B cell (primary cell): ENCODE measurements at regions not wholly inside any gene's neighbourhood (a gene's known extent, or its start where the extent isn't known, plus 50 kb on each side); places are given as distances from the start of the nearest gene placed in this dataset.

ENCODE experiments used
- ATAC-seq: fragments of 200-7000 bp; cut with Tn5 transposase; one replicate; pipeline ENCODE4 v1.10.0; 2021; ENCODE audit warnings: low read depth, mild to moderate bottlenecking, moderate number of reproducible peaks, moderate library complexity
- CTCF ChIA-PET: fragments of 350-600 bp; sonication (Branson Sonifier 250); formaldehyde crosslinking; loops from one replicate; lab custom pipeline; 2021; ENCODE audit warnings: antibody characterized with exemption, inconsistent platforms; lab: Charles Lee
- POLR2A ChIA-PET: fragments of 350-600 bp; sonication (Branson Sonifier 250); formaldehyde crosslinking; loops from one replicate; lab custom pipeline; 2021; ENCODE audit warnings: antibody characterized with exemption; lab: Charles Lee
- DNase-seq: peaks from one replicate; pipeline ENCODE4 v3.0.0; 2013
- H2AFZ ChIP-seq: 2 replicates; pipeline ENCODE4 v1.6.1; 2012; ENCODE audit warnings: mild to moderate bottlenecking, low read depth, low read length; ENCODE audit not compliant: insufficient read depth, poor library complexity, severe bottlenecking
- H3K27ac ChIP-seq, 2 donors: 1 replicate in 1 of 2; 2 replicates in 1 of 2; pipeline ENCODE4 v1.5.1; 2012 to 2013; ENCODE audit warnings: low read length in 2 of 2, mild to moderate bottlenecking in 2 of 2, moderate library complexity in 1 of 2
- H3K27me3 ChIP-seq, 4 experiments: fragments of 200-600 bp in 1 of 4; sonication (generic) in 1 of 4; replicated peaks in 1 of 4; 1 replicate in 2 of 4; 2 replicates in 2 of 4; pipeline versions ENCODE4 v1.6.1 to v1.7.0; 2013 to 2016; ENCODE audit warnings: low read length in 3 of 4, mild to moderate bottlenecking in 2 of 4, mixed read lengths in 1 of 4, moderate library complexity in 1 of 4; ENCODE audit not compliant: insufficient read depth in 4 of 4, control insufficient read depth in 3 of 4; ENCODE audit errors: control extremely low read depth in 1 of 4
- H3K36me3 ChIP-seq, 2 experiments: replicated peaks in 1 of 2; 1 replicate in 1 of 2; 2 replicates in 1 of 2; pipeline versions ENCODE4 v1.6.1 to v1.7.1; 2013; ENCODE audit warnings: low read length in 1 of 2; ENCODE audit not compliant: insufficient read depth in 2 of 2, control insufficient read depth in 1 of 2; ENCODE audit errors: control extremely low read depth in 1 of 2, extremely low read depth in 1 of 2
- H3K4me1 ChIP-seq, 2 donors: fragments of 200-600 bp in 1 of 2; sonication (generic) in 1 of 2; 1 replicate in 1 of 2; 2 replicates in 1 of 2; pipeline versions ENCODE4 v1.5.1 to v1.6.1; 2013 to 2017; ENCODE audit warnings: low read length in 2 of 2; ENCODE audit not compliant: control insufficient read depth in 2 of 2, insufficient read depth in 2 of 2
- H3K4me2 ChIP-seq: replicated peaks from 2 replicates; pipeline ENCODE3; 2012; ENCODE audit warnings: mild to moderate bottlenecking, low read depth, low read length; ENCODE audit not compliant: poor library complexity, severe bottlenecking
- H3K4me3 ChIP-seq, 5 experiments: fragments of 200-600 bp in 1 of 5; sonication (generic) in 1 of 5; 1 replicate in 3 of 5; 2 replicates in 2 of 5; pipeline versions ENCODE4 v1.5.1 to v1.7.0; 2011 to 2016; ENCODE audit warnings: low read length in 4 of 5, mild to moderate bottlenecking in 4 of 5, low read depth in 2 of 5, control low read depth in 1 of 5, moderate library complexity in 1 of 5; ENCODE audit not compliant: insufficient read depth in 1 of 5; ENCODE audit errors: control extremely low read depth in 1 of 5, extremely low read depth in 1 of 5
- H3K79me2 ChIP-seq: fragments of 200-600 bp; sonication (generic); one replicate; pipeline ENCODE4 v1.6.0; 2016; ENCODE audit warnings: low read length; ENCODE audit not compliant: control insufficient read depth, insufficient read depth
- H3K9ac ChIP-seq: fragments of 200-600 bp; sonication (generic); 2 replicates; pipeline ENCODE4 v1.6.1; 2017; ENCODE audit warnings: mild to moderate bottlenecking, low read length, moderate library complexity
- H3K9me3 ChIP-seq, 3 donors: one replicate each; pipeline versions ENCODE4 v1.6.1 to v1.7.1; 2013; ENCODE audit warnings: low read length in 2 of 3; ENCODE audit not compliant: control insufficient read depth in 2 of 3, insufficient read depth in 1 of 3; ENCODE audit errors: control extremely low read depth in 1 of 3
- H4K20me1 ChIP-seq: 2 replicates; pipeline ENCODE4 v1.6.0; 2012; ENCODE audit warnings: mild to moderate bottlenecking, low read length; ENCODE audit not compliant: insufficient read depth, control insufficient read depth, poor library complexity, severe bottlenecking
- H3K27ac Mint-ChIP-seq: one replicate; pipeline ENCODE4 v1.8.0; 2021; ENCODE audit warnings: mixed read lengths
- H3K27me3 Mint-ChIP-seq: one replicate; pipeline ENCODE4 v1.8.0; 2021; ENCODE audit warnings: mixed read lengths
- H3K4me1 Mint-ChIP-seq: one replicate; pipeline ENCODE4 v1.8.0; 2021; ENCODE audit warnings: mixed read lengths
- H3K4me3 Mint-ChIP-seq: one replicate; pipeline ENCODE4 v1.8.0; 2021; ENCODE audit warnings: mixed read lengths
- H3K9me3 Mint-ChIP-seq: one replicate; pipeline ENCODE4 v1.8.0; 2022; ENCODE audit warnings: mixed read lengths; ENCODE audit not compliant: insufficient read depth
- EZH2 ChIP-seq: IDR thresholded peaks from 2 replicates; pipeline ENCODE4 v1.6.1; 2012; ENCODE audit warnings: borderline replicate concordance, low read depth, mild to moderate bottlenecking, moderate library complexity, low read length; ENCODE audit not compliant: insufficient read depth, poor library complexity, severe bottlenecking
- WGBS: methylation state at CpG from one replicate; pipeline ENCODE4 v1.1.5; 2013; ENCODE audit warnings: missing lambda C conversion rate; ENCODE audit not compliant: insufficient coverage; 5-methylcytosine and 5-hydroxymethylcytosine counted together
- intact Hi-C: fragments of 100-400 bp; cut with micrococcal nuclease; formaldehyde crosslinking; loops from one replicate; pipeline ENCODE4 v1.10.0; 2022
- TF ChIP-seq, protein P1 (sequence below): fragments of 200-600 bp; IDR thresholded peaks from one replicate; pipeline ENCODE4 v1.8.0; 2022; ENCODE audit warnings: antibody characterized with exemption, mild to moderate bottlenecking

GRCh38 chr13:74570834-74571233, 436.6 kb upstream of the KLF12 start:
- DNase-seq: no peak
- intact Hi-C loops: no loop called here
- H3K27me3 Mint-ChIP-seq: peaks cover 51% of the 10 kb centered on the region
- H3K9me3 Mint-ChIP-seq: no peaks in the 10 kb centered on the region
- no peak for ATAC-seq
- no peak for TF ChIP-seq EZH2
- TF ChIP-seq, protein P1, sequence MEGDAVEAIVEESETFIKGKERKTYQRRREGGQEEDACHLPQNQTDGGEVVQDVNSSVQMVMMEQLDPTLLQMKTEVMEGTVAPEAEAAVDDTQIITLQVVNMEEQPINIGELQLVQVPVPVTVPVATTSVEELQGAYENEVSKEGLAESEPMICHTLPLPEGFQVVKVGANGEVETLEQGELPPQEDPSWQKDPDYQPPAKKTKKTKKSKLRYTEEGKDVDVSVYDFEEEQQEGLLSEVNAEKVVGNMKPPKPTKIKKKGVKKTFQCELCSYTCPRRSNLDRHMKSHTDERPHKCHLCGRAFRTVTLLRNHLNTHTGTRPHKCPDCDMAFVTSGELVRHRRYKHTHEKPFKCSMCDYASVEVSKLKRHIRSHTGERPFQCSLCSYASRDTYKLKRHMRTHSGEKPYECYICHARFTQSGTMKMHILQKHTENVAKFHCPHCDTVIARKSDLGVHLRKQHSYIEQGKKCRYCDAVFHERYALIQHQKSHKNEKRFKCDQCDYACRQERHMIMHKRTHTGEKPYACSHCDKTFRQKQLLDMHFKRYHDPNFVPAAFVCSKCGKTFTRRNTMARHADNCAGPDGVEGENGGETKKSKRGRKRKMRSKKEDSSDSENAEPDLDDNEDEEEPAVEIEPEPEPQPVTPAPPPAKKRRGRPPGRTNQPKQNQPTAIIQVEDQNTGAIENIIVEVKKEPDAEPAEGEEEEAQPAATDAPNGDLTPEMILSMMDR: no peak
- Histone ChIP-seq H2AFZ (no peak overlapping the region), H3K9me3 (no peaks in the 10 kb centered on the region), H3K27ac (no peak overlapping the region), H3K27me3 (peaks cover 0 to 19% (median 16%) of the 10 kb centered on the region in 4 experiments), H4K20me1 (no peaks in the 10 kb centered on the region), H3K4me3 (no peak overlapping the region), H3K79me2 (no peaks in the 10 kb centered on the region), H3K4me1 (peaks cover 6 to 8% of the 10 kb centered on the region in 2 donors), H3K36me3 (no peaks in the 10 kb centered on the region), H3K9ac (no peak overlapping the region), H3K4me2 (no peak overlapping the region)
- ChIA-PET CTCF (no interaction called here), POLR2A (no interaction called here)
- H3K4me1 Mint-ChIP-seq: peaks cover 9% of the 10 kb centered on the region
- no peak overlapping the region for H3K4me3 Mint-ChIP-seq
- H3K27ac Mint-ChIP-seq: no peak overlapping the region
- WGBS: 40% methylated on average over 1 of the region's 2 CpGs

DNA sequence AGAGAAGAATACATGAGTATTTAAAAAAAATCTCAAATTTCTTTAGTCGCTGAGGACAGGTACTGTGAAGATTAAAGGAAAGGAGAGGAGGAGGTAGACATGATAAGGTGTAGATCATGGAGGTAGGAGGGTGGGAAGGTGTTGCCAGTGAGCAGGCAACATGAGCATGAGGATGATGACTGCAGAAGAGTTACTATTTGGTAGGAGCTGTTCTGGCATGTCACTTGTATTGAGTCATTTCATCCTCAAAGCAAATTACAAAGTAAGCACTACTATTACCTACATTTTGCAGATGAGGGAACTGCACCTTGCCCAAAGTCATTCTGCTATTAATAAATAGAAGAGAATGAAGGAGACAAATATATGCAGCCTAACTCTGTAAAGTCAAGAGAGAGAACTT, 435.8 kb upstream of the KLF12 start:
- H3K4me3 ChIP-seq: no peak overlapping the region
- ChIA-PET POLR2A (no interaction called here), CTCF (no interaction called here)
- TF ChIP-seq EZH2: no peak
- TF ChIP-seq, protein P1: no peak
- intact Hi-C loops: no loop called here
- H3K79me2 ChIP-seq: no peaks in the 10 kb centered on the region
- H3K27ac ChIP-seq: no peak overlapping the region
- H3K4me1 ChIP-seq: no peaks in the 10 kb centered on the region
- WGBS: 100% methylated on average over 1 of the region's 1 CpG
- DNase-seq: no peak
- H3K27me3 Mint-ChIP-seq: peaks cover 47% of the 10 kb centered on the region
- peaks cover 3% of the 10 kb centered on the region for H3K4me1 Mint-ChIP-seq
- no peaks in the 10 kb centered on the region for H4K20me1 ChIP-seq
- no peak overlapping the region for H3K27ac Mint-ChIP-seq
- no peaks in the 10 kb centered on the region for H3K9me3 Mint-ChIP-seq
- no peak for ATAC-seq
- peaks cover 0 to under 1% (median 0%) of the 10 kb centered on the region in 3 donors for H3K9me3 ChIP-seq
- H3K36me3 ChIP-seq: no peaks in the 10 kb centered on the region
- no peak overlapping the region for H3K4me2 ChIP-seq
- H3K27me3 ChIP-seq: peaks cover 0 to 13% (median 12%) of the 10 kb centered on the region in 4 experiments
- H3K9ac ChIP-seq: no peak overlapping the region
- H3K4me3 Mint-ChIP-seq: no peak overlapping the region
- H2AFZ ChIP-seq: no peak overlapping the region
